ENCODE measurements at regions not wholly inside any gene's neighbourhood (a gene's known extent, or its start where the extent isn't known, plus 50 kb on each side); places are given as distances from the start of the nearest gene placed in this dataset.

GRCh38 chr16:49018259-49018931 is 263.2 kb downstream of the CBLN1 start:
- TF ChIP-seq CTCF (conservative IDR thresholded peaks at IDR 0.05 in 1 of 2, IDR thresholded peaks at IDR 0.05 in 1 of 2; ENCODE audit: low read depth in 1 of 2, low read length in 2 of 2) = no peak
- no peak for TF ChIP-seq EZH2 (IDR thresholded peaks at IDR 0.05; ENCODE audit: low read length, missing control alignments)

All from fibroblast of lung (primary cell).